SIG-M5 (cell line): ENCODE measurements at regions not wholly inside any gene's neighbourhood (a gene's known extent, or its start where the extent isn't known, plus 50 kb on each side); places are given as distances from the start of the nearest gene placed in this dataset.
"Not testable (repeated sequence)": the region's sequence is repeated elsewhere in the genome, so short reads cannot be mapped to it uniquely, and the experiment has no call there.

Experiments
- DNase-seq: peaks from one replicate; lab custom pipeline; 2025; lab: John Stamatoyannopoulos, UW

- no peak for DNase-seq
Measured at GRCh38 chr5:89662499-89662898, 747.1 kb downstream of the CETN3 start.

- no peak for DNase-seq
Measured at GRCh38 chr5:89638871-89639270, 755.9 kb upstream of the MEF2C start.

GRCh38 chr5:89634176-89634575 lies 751.2 kb upstream of the MEF2C start:
- not testable (repeated sequence) for DNase-seq

- DNase-seq, result not testable (repeated sequence)
Measured at GRCh38 chr5:89630064-89630463, 747.1 kb upstream of the MEF2C start.

GRCh38 chr5:89628876-89629635 lies 746.1 kb upstream of the MEF2C start:
- no peak for DNase-seq

GRCh38 chr5:89615839-89616518 lies 733.0 kb upstream of the MEF2C start:
- DNase-seq, result no peak

GRCh38 chr5:89613222-89613956 lies 730.4 kb upstream of the MEF2C start:
- no peak for DNase-seq

GRCh38 chr5:89606939-89607534 lies 724.1 kb upstream of the MEF2C start:
- DNase-seq, result no peak

- no peak for DNase-seq
Measured at GRCh38 chr5:89604342-89604741, 721.4 kb upstream of the MEF2C start.

GRCh38 chr5:89601880-89602279 lies 718.9 kb upstream of the MEF2C start:
- DNase-seq, result no peak

GRCh38 chr5:89597878-89598277 lies 714.9 kb upstream of the MEF2C start:
- DNase-seq, result no peak

- no peak for DNase-seq
Measured at GRCh38 chr5:89596821-89597220, 713.8 kb upstream of the MEF2C start.

GRCh38 chr5:89595056-89595455 lies 712.1 kb upstream of the MEF2C start:
- no peak for DNase-seq

GRCh38 chr5:89584339-89584956 lies 701.5 kb upstream of the MEF2C start:
- DNase-seq, result no peak

- no peak for DNase-seq
Measured at GRCh38 chr5:89583534-89583933, 700.5 kb upstream of the MEF2C start.

- DNase-seq, result no peak
Measured at GRCh38 chr5:89582768-89583339, 699.9 kb upstream of the MEF2C start.

GRCh38 chr5:89580976-89581375 lies 698.0 kb upstream of the MEF2C start:
- DNase-seq, result no peak

- DNase-seq, result no peak
Measured at GRCh38 chr5:89575319-89575718, 692.3 kb upstream of the MEF2C start.

- no peak for DNase-seq
Measured at GRCh38 chr5:89573345-89573744, 690.4 kb upstream of the MEF2C start.

- DNase-seq, result no peak
Measured at GRCh38 chr5:89572696-89573095, 689.7 kb upstream of the MEF2C start.

GRCh38 chr5:89570557-89570956 lies 687.6 kb upstream of the MEF2C start:
- DNase-seq, result no peak

- no peak for DNase-seq
Measured at GRCh38 chr5:89566340-89566739, 683.4 kb upstream of the MEF2C start.
